Fibroblast of pulmonary artery (primary cell): ENCODE measurements at regions not wholly inside any gene's neighbourhood (a gene's known extent, or its start where the extent isn't known, plus 50 kb on each side); places are given as distances from the start of the nearest gene placed in this dataset.
A peak's percentile ranks its signal among the peaks of the same experiment; 100 is the strongest.
"Not testable (repeated sequence)": the region's sequence is repeated elsewhere in the genome, so short reads cannot be mapped to it uniquely, and the experiment has no call there.

Experiments
- DNase-seq: peaks from one replicate; pipeline ENCODE4 v3.0.0-alpha.2; 2010; ENCODE audit warnings: low read depth
- H3K4me3 ChIP-seq: replicated peaks from 2 replicates; pipeline ENCODE4 v1.5.1; 2011; ENCODE audit warnings: low read depth, mild to moderate bottlenecking, control low read depth, low read length, moderate library complexity
- TF ChIP-seq, protein P1 (sequence below): IDR thresholded peaks from 2 replicates; pipeline ENCODE4 v1.5.1; 2011; ENCODE audit warnings: mild to moderate bottlenecking, control low read depth, low read length, inconsistent platforms; ENCODE audit errors: missing control alignments

DNA sequence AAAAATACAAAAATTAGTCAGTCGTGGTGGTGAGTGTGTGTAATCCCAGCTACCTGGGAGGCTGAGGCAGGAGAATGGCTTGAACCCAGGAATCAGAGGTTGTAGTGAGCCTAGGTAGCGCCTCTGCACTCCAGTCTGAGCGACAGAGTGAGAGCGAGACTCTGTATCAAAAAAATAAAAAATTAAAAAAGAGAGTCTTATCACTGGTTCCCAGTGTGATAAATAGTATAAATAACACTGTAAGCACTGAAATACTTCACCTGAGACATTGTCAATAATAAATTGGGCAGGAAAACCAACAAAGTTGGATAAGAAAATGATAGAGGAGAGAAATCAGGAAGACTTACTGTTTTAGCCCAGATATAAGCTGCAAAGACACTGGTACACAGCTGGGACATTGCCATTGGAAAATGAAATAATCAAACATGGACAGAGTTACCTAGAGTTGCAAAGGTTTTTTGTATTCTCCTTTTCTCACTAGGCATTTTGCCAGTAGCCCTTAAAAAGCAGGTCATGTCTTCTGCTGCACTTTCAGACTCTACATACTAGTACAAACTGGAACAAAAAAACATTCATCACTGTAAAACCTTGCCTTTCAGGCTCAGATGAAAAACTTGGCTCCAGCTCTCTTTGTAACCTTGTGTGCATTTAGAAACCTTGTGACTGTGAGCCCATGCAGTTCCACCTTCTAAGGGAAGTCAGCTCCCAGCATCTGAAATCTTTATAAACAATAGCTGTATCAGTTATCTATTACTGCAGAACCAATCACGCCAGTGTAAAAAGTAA is 55.0 kb upstream of the PPP1R2C start:
- H3K4me3 ChIP-seq, result no peak overlapping the region
- TF ChIP-seq, protein P1, sequence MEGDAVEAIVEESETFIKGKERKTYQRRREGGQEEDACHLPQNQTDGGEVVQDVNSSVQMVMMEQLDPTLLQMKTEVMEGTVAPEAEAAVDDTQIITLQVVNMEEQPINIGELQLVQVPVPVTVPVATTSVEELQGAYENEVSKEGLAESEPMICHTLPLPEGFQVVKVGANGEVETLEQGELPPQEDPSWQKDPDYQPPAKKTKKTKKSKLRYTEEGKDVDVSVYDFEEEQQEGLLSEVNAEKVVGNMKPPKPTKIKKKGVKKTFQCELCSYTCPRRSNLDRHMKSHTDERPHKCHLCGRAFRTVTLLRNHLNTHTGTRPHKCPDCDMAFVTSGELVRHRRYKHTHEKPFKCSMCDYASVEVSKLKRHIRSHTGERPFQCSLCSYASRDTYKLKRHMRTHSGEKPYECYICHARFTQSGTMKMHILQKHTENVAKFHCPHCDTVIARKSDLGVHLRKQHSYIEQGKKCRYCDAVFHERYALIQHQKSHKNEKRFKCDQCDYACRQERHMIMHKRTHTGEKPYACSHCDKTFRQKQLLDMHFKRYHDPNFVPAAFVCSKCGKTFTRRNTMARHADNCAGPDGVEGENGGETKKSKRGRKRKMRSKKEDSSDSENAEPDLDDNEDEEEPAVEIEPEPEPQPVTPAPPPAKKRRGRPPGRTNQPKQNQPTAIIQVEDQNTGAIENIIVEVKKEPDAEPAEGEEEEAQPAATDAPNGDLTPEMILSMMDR, result no peak
- DNase-seq, result no peak

DNA sequence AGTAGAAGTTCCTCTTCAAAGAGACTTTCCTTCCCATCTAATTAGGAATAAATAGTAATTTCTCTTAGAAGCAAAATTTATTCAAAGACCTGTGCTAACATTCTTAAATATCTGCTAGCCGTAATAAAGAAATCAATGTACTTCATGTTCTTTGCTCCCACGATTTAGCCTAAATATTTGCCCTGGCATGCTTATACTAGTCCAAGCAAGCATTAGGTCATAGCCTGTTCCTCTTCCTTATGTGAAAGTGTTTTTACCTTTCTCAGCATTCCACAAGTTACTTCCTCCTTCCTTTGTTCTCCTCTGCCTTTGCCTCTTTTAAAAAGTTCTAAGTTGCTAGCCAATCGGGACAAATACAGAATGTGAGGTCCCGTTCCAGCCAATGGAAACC is 55.6 kb upstream of the PPP1R2C start:
- DNase-seq, result not testable (repeated sequence)

DNA sequence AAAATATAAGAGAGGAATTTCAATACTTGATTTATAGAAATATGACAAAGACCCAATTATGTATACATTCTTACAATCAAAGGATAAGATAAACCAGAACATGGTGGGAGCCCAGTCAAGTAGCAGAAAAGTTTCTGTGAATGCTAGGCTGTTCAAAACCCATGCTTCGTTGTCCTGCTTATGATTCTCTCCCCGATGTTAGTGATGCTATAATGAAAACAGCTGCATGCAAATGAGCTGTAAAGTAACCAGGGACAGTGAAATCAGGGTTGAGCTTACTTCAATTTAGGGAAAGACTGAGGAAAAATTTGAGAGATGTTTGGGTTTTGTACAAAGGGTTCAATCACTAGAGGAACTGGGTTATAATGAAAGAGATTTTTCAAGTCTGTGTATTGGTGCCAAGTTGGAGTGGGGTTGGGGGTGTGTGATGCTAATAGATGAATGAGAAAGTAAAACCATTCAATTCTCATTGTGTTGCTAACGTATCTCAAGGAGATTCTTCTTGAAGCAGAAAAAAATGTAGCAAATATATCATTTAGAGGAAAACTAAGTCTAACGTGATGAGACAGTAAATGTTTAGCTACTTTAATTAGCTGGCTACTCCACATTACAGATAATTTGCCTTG is 59.3 kb upstream of the PPP1R2C start:
- TF ChIP-seq, protein P1, result no peak
- H3K4me3 ChIP-seq, result no peak overlapping the region
- no peak for DNase-seq

More for the DNA sequence above, 55.6 kb upstream of the PPP1R2C start:
- not testable (repeated sequence) for H3K4me3 ChIP-seq

DNA sequence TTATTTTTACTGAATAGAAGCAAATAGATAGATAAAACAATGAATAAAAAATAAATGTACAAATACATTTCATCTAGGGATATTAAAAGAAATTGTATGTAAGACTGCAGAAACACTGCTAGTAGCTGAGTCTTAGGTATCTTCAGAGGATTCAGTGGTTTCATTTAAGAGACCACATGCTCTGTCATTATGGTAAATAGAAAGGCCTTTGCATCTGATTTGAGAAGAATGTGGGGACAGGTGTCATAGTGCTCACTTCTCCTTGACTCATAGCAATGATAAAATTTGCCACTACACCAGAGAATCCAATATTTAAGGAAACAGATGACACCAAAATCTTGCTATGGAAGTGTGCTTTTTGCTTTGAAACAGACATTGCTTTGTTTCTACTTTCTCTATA is 59.8 kb upstream of the PPP1R2C start:
- TF ChIP-seq, protein P1, result no peak
- no peak overlapping the region for H3K4me3 ChIP-seq
- DNase-seq, result no peak

DNA sequence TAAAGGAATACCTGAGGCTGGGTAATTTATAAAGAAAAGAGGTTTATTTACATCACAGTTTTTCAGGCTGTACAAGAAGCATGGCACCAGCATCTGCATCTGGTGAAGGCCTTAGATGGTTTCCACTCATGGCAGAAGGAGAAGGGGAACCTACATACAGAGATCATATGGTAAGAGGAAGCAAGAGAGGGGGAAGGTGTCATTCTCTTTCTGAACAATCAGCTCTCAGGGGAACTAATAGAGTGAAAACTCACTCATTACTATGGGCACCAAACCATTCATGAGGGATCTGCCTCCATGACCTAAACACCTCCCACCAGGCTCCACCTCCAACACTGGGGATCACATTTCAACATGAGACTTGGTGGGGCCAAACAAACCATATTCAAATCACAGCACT is 61.7 kb upstream of the PPP1R2C start:
- H3K4me3 ChIP-seq, result no peak overlapping the region
- no peak for DNase-seq
- TF ChIP-seq, protein P1, result no peak

DNA sequence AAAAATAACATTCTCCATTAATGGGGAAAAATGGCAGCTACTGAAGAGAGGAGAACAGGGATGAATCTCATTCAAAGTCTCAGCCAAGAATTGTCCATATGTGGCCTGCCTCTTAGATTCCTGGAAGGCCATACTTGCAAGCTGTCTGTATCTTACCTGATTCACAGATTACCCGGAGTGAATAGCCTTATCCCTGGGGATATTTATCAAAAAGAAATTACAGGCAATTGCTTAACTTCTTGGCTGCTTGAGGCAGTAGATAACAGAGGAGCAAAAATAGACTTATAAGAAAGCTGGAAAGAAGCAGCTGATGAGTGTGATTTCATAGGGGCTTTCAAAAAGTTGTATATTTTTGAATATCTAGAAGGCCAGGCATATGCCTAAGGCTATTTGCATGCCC is 68.8 kb upstream of the PPP1R2C start:
- no peak overlapping the region for H3K4me3 ChIP-seq
- DNase-seq, result peak; percentile 1
- TF ChIP-seq, protein P1, result no peak

DNA sequence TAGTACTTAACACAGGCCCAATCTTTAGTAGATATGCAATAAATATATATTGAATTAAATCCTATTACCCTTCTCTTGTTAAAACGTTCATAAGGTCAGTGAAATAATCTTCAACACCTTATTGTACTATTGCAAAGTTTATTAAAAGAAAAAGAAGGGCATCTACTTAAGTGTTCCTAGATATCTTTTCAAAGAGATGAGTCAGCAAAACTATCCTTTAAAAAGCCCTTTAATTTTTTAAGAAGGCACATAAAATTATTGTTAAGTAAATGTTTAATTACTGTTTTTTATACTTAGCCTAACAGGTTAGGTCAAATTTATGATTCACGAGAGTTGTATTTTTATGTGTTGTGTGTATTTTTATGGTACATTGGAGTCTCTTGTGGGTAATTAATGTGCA is 77.3 kb upstream of the PPP1R2C start:
- DNase-seq, result no peak
- TF ChIP-seq, protein P1, result no peak
- H3K4me3 ChIP-seq, result no peak overlapping the region
